Neutrophil (primary cell): ENCODE measurements at regions not wholly inside any gene's neighbourhood (a gene's known extent, or its start where the extent isn't known, plus 50 kb on each side); places are given as distances from the start of the nearest gene placed in this dataset.

Experiments used
- H3K27ac ChIP-seq: fragments of 200-600 bp; sonication (generic); 2 replicates; pipeline ENCODE4 v1.5.1; 2016; ENCODE audit warnings: mild to moderate bottlenecking, moderate library complexity
- H3K27me3 ChIP-seq: fragments of 200-600 bp; sonication (generic); 2 replicates; pipeline ENCODE4 v1.6.0; 2016; ENCODE audit warnings: mild to moderate bottlenecking
- H3K36me3 ChIP-seq: fragments of 200-600 bp; sonication (generic); 2 replicates; pipeline ENCODE4 v1.5.1; 2017
- H3K4me1 ChIP-seq, 2 experiments: fragments of 200-600 bp in 1 of 2; sonication (generic) in 1 of 2; 1 replicate in 1 of 2; 2 replicates in 1 of 2; pipeline versions ENCODE4 v1.5.1 to v1.6.1; 2013 to 2016; ENCODE audit warnings: low read depth in 1 of 2, low read length in 1 of 2, mild to moderate bottlenecking in 1 of 2, moderate library complexity in 1 of 2; ENCODE audit not compliant: control insufficient read depth in 1 of 2, insufficient read depth in 1 of 2
- H3K4me3 ChIP-seq, 2 experiments: fragments of 200-600 bp in 1 of 2; sonication (generic) in 1 of 2; 1 replicate in 1 of 2; 2 replicates in 1 of 2; pipeline ENCODE4 v1.5.1; 2013 to 2016; ENCODE audit warnings: low read depth in 1 of 2, low read length in 1 of 2, mild to moderate bottlenecking in 1 of 2, moderate library complexity in 1 of 2
- H3K9me3 ChIP-seq: fragments of 200-600 bp; sonication (generic); 2 replicates; pipeline ENCODE4 v1.5.1; 2016
- TF ChIP-seq, protein P1 (sequence below): fragments of 200-600 bp; sonication (generic); IDR thresholded peaks from 2 replicates; pipeline ENCODE4 v1.5.1; 2016; ENCODE audit warnings: antibody characterized with exemption

DNA sequence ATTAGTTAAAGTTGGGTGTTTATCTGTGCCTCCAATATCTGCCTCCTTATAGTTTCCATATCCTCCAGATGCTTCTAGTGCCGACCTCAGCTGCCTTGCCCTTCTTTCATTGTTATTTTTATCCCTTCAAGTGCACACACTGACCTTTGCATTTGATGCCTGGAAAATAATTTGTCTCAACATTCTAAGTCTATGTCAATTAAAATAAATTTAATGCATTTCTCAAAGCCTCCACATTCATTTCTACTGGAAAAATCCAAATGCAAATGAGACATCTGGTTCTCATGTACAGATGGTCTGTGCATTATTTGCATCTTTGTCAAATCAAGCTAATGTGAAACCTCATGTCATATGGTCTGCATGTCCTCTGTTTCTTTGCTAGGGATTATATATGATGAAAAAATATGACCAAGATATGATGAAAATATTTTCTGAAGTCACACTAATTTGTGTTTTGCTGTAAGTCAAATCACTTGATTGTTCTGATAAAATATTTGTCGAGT, 61.4 kb downstream of the TMEM100 start:
- peaks cover 17 to 24% of the 10 kb centered on the region in 2 experiments for H3K4me1 ChIP-seq
- no peaks in the 10 kb centered on the region for H3K27me3 ChIP-seq
- H3K27ac ChIP-seq, result no peak overlapping the region
- TF ChIP-seq, protein P1, sequence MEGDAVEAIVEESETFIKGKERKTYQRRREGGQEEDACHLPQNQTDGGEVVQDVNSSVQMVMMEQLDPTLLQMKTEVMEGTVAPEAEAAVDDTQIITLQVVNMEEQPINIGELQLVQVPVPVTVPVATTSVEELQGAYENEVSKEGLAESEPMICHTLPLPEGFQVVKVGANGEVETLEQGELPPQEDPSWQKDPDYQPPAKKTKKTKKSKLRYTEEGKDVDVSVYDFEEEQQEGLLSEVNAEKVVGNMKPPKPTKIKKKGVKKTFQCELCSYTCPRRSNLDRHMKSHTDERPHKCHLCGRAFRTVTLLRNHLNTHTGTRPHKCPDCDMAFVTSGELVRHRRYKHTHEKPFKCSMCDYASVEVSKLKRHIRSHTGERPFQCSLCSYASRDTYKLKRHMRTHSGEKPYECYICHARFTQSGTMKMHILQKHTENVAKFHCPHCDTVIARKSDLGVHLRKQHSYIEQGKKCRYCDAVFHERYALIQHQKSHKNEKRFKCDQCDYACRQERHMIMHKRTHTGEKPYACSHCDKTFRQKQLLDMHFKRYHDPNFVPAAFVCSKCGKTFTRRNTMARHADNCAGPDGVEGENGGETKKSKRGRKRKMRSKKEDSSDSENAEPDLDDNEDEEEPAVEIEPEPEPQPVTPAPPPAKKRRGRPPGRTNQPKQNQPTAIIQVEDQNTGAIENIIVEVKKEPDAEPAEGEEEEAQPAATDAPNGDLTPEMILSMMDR, result no peak
- no peaks in the 10 kb centered on the region for H3K9me3 ChIP-seq
- no peak overlapping the region for H3K4me3 ChIP-seq
- no peaks in the 10 kb centered on the region for H3K36me3 ChIP-seq

DNA sequence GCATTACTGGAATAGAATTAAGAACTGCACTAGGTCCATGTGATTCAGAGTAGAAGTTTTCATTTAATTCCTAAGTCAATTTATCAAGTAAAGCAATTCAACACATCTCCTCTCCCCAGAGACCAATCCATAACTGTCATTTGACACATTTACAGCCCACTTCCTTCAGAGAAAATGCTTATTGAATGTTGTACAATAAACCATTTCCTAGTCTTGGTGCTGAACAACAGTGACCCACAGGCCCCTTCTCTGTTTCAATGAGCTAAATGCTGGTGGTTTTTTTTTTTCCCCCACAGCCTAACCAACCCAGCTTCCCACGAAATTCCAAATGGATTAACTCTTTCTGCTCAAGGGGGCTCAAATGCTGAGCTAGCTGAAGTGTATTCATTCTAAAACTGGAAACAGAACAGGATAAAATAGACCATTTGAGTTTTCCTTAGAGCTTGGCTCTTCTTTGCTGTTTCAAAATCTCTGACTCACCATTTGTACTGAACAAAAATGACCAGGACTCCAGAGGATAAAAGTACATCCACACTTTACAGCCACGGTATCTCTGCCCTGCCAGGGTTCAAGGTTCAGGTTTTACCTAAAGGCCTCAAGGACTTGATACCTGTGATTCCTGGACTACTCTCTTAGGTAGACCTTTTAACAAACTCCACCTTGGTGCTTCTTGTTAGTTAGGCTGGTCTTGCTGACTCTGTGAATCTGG, 62.3 kb downstream of the TMEM100 start:
- TF ChIP-seq, protein P1, result no peak
- no peak overlapping the region for H3K27ac ChIP-seq
- H3K4me1 ChIP-seq, result peaks cover 17 to 22% of the 10 kb centered on the region in 2 experiments
- no peaks in the 10 kb centered on the region for H3K9me3 ChIP-seq
- no peaks in the 10 kb centered on the region for H3K36me3 ChIP-seq
- H3K27me3 ChIP-seq, result no peaks in the 10 kb centered on the region
- H3K4me3 ChIP-seq, result no peak overlapping the region

DNA sequence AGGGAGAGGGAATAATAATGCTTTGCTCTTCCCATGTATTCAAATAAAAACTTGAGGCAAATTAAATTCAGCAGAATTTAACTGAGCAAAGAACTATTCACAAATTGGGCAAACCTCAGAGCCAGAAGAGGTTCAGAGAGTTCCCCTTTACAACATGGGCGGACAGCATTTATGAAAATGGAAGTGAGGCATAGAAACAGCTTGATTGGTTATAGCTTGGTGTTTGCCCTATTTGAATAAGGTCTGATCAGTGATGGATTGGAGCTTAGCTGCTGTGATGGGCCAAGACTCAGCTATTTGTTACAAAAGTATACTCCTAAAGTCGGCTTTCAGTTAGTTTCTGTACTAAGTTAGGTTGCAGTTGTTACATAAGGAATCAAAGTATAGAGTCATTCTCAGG, 63.0 kb downstream of the TMEM100 start:
- Histone ChIP-seq H3K36me3 (no peaks in the 10 kb centered on the region), H3K27ac (no peak overlapping the region), H3K4me3 (no peak overlapping the region), H3K27me3 (no peaks in the 10 kb centered on the region), H3K9me3 (no peaks in the 10 kb centered on the region), H3K4me1 (peaks cover 17 to 23% of the 10 kb centered on the region in 2 experiments)
- TF ChIP-seq, protein P1, result no peak

DNA sequence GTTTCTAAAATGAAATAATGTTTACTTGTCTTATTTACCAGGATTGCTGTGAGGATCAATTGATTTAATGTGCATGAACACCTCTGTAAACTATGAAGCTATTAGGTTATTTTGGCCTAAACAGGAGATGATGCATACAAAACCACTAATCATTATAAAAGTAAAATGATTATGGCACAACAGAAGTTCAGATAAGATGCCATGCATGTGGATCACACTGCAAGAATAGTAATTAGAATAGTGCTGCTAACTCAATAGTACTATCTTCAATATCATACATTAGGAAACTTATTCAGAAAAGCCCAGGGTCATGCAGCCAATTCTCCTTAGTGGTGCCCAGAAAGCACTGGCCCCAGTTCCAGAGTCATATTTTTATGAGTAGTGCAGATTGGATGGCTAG, 66.9 kb downstream of the TMEM100 start:
- H3K27me3 ChIP-seq, result no peaks in the 10 kb centered on the region
- H3K36me3 ChIP-seq, result no peaks in the 10 kb centered on the region
- H3K4me1 ChIP-seq, result peaks cover 9 to 17% of the 10 kb centered on the region in 2 experiments
- H3K9me3 ChIP-seq, result no peaks in the 10 kb centered on the region
- no peak overlapping the region for H3K4me3 ChIP-seq
- H3K27ac ChIP-seq, result no peak overlapping the region
- TF ChIP-seq, protein P1, result no peak

DNA sequence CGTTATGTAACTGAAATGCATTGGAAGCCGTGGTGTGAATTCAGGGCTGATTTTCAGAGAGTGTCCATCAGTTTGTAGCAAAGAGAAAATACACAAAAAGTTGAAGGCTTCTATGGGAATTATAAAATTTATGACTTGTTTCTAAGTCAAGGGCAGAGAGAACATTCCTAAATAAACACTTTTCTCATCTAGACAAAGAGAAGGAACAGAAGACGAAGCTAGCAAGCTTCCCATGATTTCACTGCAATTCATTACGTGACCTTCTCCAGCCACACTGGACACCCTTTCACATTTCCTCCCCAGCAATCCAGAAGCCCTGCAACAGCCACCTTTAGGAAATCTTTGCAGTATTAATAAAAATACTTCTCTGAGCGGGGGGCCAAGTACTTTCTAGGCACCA, 67.8 kb downstream of the TMEM100 start:
- TF ChIP-seq, protein P1, result no peak
- H3K27ac ChIP-seq, result no peak overlapping the region
- no peaks in the 10 kb centered on the region for H3K27me3 ChIP-seq
- no peaks in the 10 kb centered on the region for H3K36me3 ChIP-seq
- no peaks in the 10 kb centered on the region for H3K9me3 ChIP-seq
- peaks cover 9 to 17% of the 10 kb centered on the region in 2 experiments for H3K4me1 ChIP-seq
- no peak overlapping the region for H3K4me3 ChIP-seq
